Upper lobe of left lung (tissue), 4 donors: ENCODE measurements at regions not wholly inside any gene's neighbourhood (a gene's known extent, or its start where the extent isn't known, plus 50 kb on each side); places are given as distances from the start of the nearest gene placed in this dataset.

Experiments used
- CTCF ChIP-seq, 6 experiments: fragments of 450-650 bp in 4 of 6; fragments of 200-600 bp in 2 of 6; sonication (generic) in 2 of 6; IDR thresholded peaks; one replicate each; pipeline ENCODE4 v1.5.1; 2016 to 2019; ENCODE audit warnings: antibody characterized with exemption in 6 of 6
- EP300 ChIP-seq, 4 donors: sonication (generic); formaldehyde crosslinking; IDR thresholded peaks; one replicate each; pipeline ENCODE4 v1.5.1; 2017; ENCODE audit warnings: antibody characterized with exemption in 4 of 4, control low read depth in 2 of 4
- POLR2A ChIP-seq, 4 donors: fragments of 450-650 bp; IDR thresholded peaks; one replicate each; pipeline ENCODE4 v1.5.1; 2016 to 2017; ENCODE audit warnings: antibody characterized with exemption in 4 of 4, mild to moderate bottlenecking in 2 of 4

GRCh38 chr1:201647094-201647493 lies 108.2 kb downstream of the NAV1 start:
- TF ChIP-seq CTCF (IDR thresholded peaks at IDR 0.05) (no peak), EP300 (IDR thresholded peaks at IDR 0.05) (no peak), POLR2A (IDR thresholded peaks at IDR 0.05) (no peak)
